ENCODE measurements at regions not wholly inside any gene's neighbourhood (a gene's known extent, or its start where the extent isn't known, plus 50 kb on each side); places are given as distances from the start of the nearest gene placed in this dataset.

DNA sequence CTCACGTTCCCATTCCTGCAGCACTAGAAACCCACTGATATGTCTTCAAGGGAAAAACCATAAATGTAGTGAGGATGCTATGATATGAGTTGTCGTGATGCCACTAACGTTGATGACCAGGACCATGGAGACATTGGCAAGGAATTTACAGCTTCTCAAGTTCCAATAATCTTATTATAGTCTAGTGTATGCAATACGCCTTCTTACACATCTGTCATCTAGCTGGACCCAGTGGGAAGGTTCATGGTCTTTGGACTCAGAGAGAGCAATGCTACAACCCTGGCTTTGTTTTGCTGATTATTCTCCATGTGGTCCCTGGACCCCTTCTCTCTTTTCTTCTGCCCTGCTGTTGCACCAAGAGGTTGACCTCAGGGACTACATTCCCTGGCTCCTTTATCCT is 76.0 kb upstream of the BMP2 start (continued):
- TF ChIP-seq, protein P1, sequence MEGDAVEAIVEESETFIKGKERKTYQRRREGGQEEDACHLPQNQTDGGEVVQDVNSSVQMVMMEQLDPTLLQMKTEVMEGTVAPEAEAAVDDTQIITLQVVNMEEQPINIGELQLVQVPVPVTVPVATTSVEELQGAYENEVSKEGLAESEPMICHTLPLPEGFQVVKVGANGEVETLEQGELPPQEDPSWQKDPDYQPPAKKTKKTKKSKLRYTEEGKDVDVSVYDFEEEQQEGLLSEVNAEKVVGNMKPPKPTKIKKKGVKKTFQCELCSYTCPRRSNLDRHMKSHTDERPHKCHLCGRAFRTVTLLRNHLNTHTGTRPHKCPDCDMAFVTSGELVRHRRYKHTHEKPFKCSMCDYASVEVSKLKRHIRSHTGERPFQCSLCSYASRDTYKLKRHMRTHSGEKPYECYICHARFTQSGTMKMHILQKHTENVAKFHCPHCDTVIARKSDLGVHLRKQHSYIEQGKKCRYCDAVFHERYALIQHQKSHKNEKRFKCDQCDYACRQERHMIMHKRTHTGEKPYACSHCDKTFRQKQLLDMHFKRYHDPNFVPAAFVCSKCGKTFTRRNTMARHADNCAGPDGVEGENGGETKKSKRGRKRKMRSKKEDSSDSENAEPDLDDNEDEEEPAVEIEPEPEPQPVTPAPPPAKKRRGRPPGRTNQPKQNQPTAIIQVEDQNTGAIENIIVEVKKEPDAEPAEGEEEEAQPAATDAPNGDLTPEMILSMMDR (IDR thresholded peaks at IDR 0.05), result no peak
- TF ChIP-seq MEF2A (IDR thresholded peaks at IDR 0.05; ENCODE audit: borderline replicate concordance, low read depth) (no peak), GATA2 (CRISPR knock-in tag; IDR thresholded peaks at IDR 0.05) (no peak), FOXM1 (IDR thresholded peaks at IDR 0.05; ENCODE audit: low read depth) (no peak), RXRA (IDR thresholded peaks at IDR 0.05; ENCODE audit: borderline replicate concordance, low read depth) (no peak), JUND (IDR thresholded peaks at IDR 0.05) (no peak), RAD21 (IDR thresholded peaks at IDR 0.05; ENCODE audit: low read length) (no peak), EZH2phosphoT487 (IDR thresholded peaks at IDR 0.05; ENCODE audit: borderline replicate concordance, low read depth) (no peak)
- TF ChIP-seq, protein P2, sequence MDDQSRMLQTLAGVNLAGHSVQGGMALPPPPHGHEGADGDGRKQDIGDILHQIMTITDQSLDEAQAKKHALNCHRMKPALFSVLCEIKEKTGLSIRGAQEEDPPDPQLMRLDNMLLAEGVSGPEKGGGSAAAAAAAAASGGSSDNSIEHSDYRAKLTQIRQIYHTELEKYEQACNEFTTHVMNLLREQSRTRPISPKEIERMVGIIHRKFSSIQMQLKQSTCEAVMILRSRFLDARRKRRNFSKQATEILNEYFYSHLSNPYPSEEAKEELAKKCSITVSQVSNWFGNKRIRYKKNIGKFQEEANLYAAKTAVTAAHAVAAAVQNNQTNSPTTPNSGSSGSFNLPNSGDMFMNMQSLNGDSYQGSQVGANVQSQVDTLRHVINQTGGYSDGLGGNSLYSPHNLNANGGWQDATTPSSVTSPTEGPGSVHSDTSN (IDR thresholded peaks at IDR 0.05), result no peak

DNA sequence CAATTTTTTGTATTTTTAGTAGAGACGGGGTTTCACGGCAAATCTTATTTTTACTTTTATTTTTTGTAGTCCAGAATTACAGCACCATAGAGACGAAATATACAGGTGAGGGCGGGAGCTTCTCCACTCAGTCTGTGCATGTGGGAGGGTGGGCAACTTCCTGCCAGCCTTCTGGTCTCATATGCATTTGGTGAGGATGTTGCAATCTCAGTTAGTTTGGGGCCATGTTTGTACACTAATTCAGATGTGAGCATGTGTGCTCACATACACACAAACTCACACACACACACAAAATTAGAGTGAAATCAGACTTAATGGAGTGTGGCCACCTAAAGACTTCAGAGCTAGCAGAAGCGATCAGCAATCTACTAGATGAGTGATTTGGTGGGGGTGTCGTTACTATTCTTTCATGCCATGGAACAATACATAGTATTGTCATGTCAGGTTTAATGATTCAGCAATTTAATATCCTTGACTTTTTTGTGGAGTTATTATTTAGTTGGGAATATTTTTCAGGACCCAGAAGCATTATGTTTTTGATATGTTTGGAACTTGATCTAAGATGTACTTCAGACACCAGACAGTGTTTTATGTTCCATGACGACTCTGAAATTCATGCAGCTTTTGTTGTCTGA is 78.0 kb upstream of the BMP2 start:
- Histone ChIP-seq H3K9me2 (no peaks in the 10 kb centered on the region), H3K27ac (ENCODE audit: low read depth in 2 of 2, low read length in 1 of 2) (no peak overlapping the region), H4K20me1 (ENCODE audit: insufficient read depth) (no peaks in the 10 kb centered on the region), H3K4me3 (ENCODE audit: low read depth in 2 of 2, low read length in 1 of 2) (no peak overlapping the region), H3K9me3 (no peaks in the 10 kb centered on the region), H3K9ac (no peak overlapping the region), H3K79me2 (ENCODE audit: insufficient read depth) (no peaks in the 10 kb centered on the region), H3K27me3 (ENCODE audit: insufficient read depth) (no peaks in the 10 kb centered on the region; the same call in 1 of the 2 replicates), H3K4me1 (ENCODE audit: control insufficient read depth in 1 of 2, insufficient read depth in 2 of 2, low read depth in 1 of 2, low read length in 1 of 2) (no peaks in the 10 kb centered on the region), H3K4me2 (no peak overlapping the region), H3K36me3 (replicated peaks in 1 of 2; ENCODE audit: control insufficient read depth in 1 of 2, insufficient read depth in 2 of 2, low read length in 1 of 2) (no peaks in the 10 kb centered on the region), H2AFZ (ENCODE audit: low read depth) (no peak overlapping the region), H3F3A (replicated peaks; ENCODE audit: insufficient read depth) (no peaks in the 10 kb centered on the region)
- DNase-seq, result no peak
- TF ChIP-seq RXRA (IDR thresholded peaks at IDR 0.05; ENCODE audit: borderline replicate concordance, low read depth) (no peak), MXI1 (IDR thresholded peaks at IDR 0.05; ENCODE audit: low read depth, low read length) (no peak), CHD2 (IDR thresholded peaks at IDR 0.05; ENCODE audit: low read length, partially characterized antibody) (no peak), ELF1 (IDR thresholded peaks at IDR 0.05) (no peak), SMC3 (IDR thresholded peaks at IDR 0.05; ENCODE audit: low read depth, low read length) (no peak), GABPA (IDR thresholded peaks at IDR 0.05; ENCODE audit: low read depth) (no peak), YY1 (IDR thresholded peaks at IDR 0.05; ENCODE audit: low read depth) (no peak), EZH2phosphoT487 (IDR thresholded peaks at IDR 0.05; ENCODE audit: borderline replicate concordance, low read depth) (no peak)
- TF ChIP-seq, protein P3, sequence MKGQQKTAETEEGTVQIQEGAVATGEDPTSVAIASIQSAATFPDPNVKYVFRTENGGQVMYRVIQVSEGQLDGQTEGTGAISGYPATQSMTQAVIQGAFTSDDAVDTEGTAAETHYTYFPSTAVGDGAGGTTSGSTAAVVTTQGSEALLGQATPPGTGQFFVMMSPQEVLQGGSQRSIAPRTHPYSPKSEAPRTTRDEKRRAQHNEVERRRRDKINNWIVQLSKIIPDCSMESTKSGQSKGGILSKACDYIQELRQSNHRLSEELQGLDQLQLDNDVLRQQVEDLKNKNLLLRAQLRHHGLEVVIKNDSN (IDR thresholded peaks at IDR 0.05; ENCODE audit: borderline replicate concordance, low read depth), result no peak
- TF ChIP-seq, protein P4, sequence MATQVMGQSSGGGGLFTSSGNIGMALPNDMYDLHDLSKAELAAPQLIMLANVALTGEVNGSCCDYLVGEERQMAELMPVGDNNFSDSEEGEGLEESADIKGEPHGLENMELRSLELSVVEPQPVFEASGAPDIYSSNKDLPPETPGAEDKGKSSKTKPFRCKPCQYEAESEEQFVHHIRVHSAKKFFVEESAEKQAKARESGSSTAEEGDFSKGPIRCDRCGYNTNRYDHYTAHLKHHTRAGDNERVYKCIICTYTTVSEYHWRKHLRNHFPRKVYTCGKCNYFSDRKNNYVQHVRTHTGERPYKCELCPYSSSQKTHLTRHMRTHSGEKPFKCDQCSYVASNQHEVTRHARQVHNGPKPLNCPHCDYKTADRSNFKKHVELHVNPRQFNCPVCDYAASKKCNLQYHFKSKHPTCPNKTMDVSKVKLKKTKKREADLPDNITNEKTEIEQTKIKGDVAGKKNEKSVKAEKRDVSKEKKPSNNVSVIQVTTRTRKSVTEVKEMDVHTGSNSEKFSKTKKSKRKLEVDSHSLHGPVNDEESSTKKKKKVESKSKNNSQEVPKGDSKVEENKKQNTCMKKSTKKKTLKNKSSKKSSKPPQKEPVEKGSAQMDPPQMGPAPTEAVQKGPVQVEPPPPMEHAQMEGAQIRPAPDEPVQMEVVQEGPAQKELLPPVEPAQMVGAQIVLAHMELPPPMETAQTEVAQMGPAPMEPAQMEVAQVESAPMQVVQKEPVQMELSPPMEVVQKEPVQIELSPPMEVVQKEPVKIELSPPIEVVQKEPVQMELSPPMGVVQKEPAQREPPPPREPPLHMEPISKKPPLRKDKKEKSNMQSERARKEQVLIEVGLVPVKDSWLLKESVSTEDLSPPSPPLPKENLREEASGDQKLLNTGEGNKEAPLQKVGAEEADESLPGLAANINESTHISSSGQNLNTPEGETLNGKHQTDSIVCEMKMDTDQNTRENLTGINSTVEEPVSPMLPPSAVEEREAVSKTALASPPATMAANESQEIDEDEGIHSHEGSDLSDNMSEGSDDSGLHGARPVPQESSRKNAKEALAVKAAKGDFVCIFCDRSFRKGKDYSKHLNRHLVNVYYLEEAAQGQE (IDR thresholded peaks at IDR 0.05; ENCODE audit: low read depth, low read length), result no peak
- 20% methylated on average over 7 of the region's 7 CpGs for WGBS (ENCODE audit: low lambda C conversion rate)
- ChIA-PET POLR2A (no interaction called here), CTCF (no interaction called here)

Data from SK-N-SH (cell line).